Neural progenitor cell (in vitro differentiated cells): ENCODE measurements at regions not wholly inside any gene's neighbourhood (a gene's known extent, or its start where the extent isn't known, plus 50 kb on each side); places are given as distances from the start of the nearest gene placed in this dataset.

Experiments
- DNase-seq: peaks from one replicate; pipeline ENCODE4 v3.0.0-alpha.2; 2016; ENCODE audit warnings: low spot score
- H2AFZ ChIP-seq: fragments of 200-600 bp; sonication (generic); replicated peaks from 2 replicates; pipeline ENCODE4 v1.6.1; 2016; ENCODE audit warnings: antibody characterized with exemption
- H3F3A ChIP-seq: fragments of 200-600 bp; sonication (generic); 2 replicates; pipeline ENCODE4 v1.6.1; 2016; ENCODE audit warnings: antibody characterized with exemption, low read depth
- H3K27ac ChIP-seq: fragments of 200-600 bp; sonication (generic); 2 replicates; pipeline ENCODE4 v1.5.1; 2016; ENCODE audit warnings: mild to moderate bottlenecking
- H3K27me3 ChIP-seq: fragments of 200-600 bp; sonication (generic); 2 replicates; pipeline ENCODE4 v1.6.1; 2016; ENCODE audit warnings: mild to moderate bottlenecking, moderate library complexity
- H3K36me3 ChIP-seq: fragments of 200-600 bp; sonication (generic); 2 replicates; pipeline ENCODE4 v1.5.1; 2016
- H3K4me1 ChIP-seq: fragments of 200-600 bp; sonication (generic); 2 replicates; pipeline ENCODE4 v1.6.1; 2016; ENCODE audit warnings: mixed run types
- H3K4me2 ChIP-seq: fragments of 200-600 bp; sonication (generic); 2 replicates; pipeline ENCODE4 v1.6.1; 2016
- H3K4me3 ChIP-seq: fragments of 200-600 bp; sonication (generic); 2 replicates; pipeline ENCODE4 v1.5.1; 2016
- H3K79me2 ChIP-seq: fragments of 200-600 bp; sonication (generic); 2 replicates; pipeline ENCODE4 v1.6.1; 2016; ENCODE audit warnings: low read depth
- H3K9ac ChIP-seq: fragments of 200-600 bp; sonication (generic); 2 replicates; pipeline ENCODE4 v1.6.1; 2016
- H3K9me3 ChIP-seq: fragments of 200-600 bp; sonication (generic); 2 replicates; pipeline ENCODE4 v1.5.1; 2016; ENCODE audit warnings: low read depth
- H4K20me1 ChIP-seq: fragments of 200-600 bp; sonication (generic); 2 replicates; pipeline ENCODE4 v1.6.1; 2016; ENCODE audit warnings: low read depth
- H3K27ac Mint-ChIP-seq: 3 replicates; pipeline ENCODE4 v1.8.0; 2021; ENCODE audit warnings: mixed read lengths
- H3K27me3 Mint-ChIP-seq: 2 replicates; pipeline ENCODE4 v1.8.0; 2022; ENCODE audit warnings: low read depth, mild to moderate bottlenecking, inconsistent platforms, moderate library complexity, mixed read lengths; ENCODE audit not compliant: insufficient read depth
- H3K36me3 Mint-ChIP-seq: 3 replicates; pipeline ENCODE4 v1.8.0; 2021; ENCODE audit warnings: mixed read lengths
- H3K4me1 Mint-ChIP-seq: 3 replicates; pipeline ENCODE4 v1.8.0; 2021; ENCODE audit warnings: mixed read lengths
- H3K4me3 Mint-ChIP-seq: 3 replicates; pipeline ENCODE4 v1.8.0; 2021; ENCODE audit warnings: mild to moderate bottlenecking, moderate library complexity, mixed read lengths
- H3K9me3 Mint-ChIP-seq: 3 replicates; pipeline ENCODE4 v1.8.0; 2020; ENCODE audit warnings: mixed read lengths
- EZH2 ChIP-seq: fragments of 200-600 bp; sonication (generic); IDR thresholded peaks from 2 replicates; pipeline ENCODE4 v1.6.1; 2017; ENCODE audit warnings: antibody characterized with exemption, mild to moderate bottlenecking, moderate library complexity
- EZH2phosphoT487 ChIP-seq: fragments of 200-600 bp; sonication (generic); IDR thresholded peaks from 2 replicates; pipeline ENCODE4 v1.6.1; 2017; ENCODE audit warnings: antibody characterized with exemption
- TF ChIP-seq, protein P1 (sequence below): fragments of 200-600 bp; sonication (generic); IDR thresholded peaks from 2 replicates; pipeline ENCODE4 v1.5.1; 2017; ENCODE audit warnings: antibody characterized with exemption, mild to moderate bottlenecking

DNA sequence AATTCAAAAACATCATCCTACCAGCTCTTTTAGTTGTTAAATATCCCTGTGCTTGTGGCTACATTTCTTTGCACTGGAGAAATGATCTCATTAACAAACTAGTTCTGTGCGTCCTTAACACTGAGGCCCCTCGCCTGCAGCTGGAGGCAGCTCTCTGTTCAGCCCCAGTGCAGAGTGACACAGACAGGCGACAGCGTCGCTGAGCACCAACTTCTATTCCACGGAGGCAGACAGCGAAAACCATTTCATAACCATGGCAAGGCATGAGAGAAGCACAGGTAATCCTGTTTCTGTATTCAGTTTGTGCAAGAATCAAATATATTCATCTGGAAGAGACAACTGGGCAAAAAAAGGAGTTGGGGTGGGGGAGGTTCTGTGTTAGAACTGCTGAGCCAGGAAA lies 530.7 kb downstream of the ZIC1 start:
- Histone ChIP-seq H3K9me3 (no peaks in the 10 kb centered on the region), H3K4me1 (peaks cover 74% of the 10 kb centered on the region), H2AFZ (peak overlapping the region; percentile 89), H3K27me3 (no peaks in the 10 kb centered on the region), H3K27ac (no peak overlapping the region), H3F3A (peaks cover 10% of the 10 kb centered on the region), H3K4me3 (peak overlapping the region; percentile 39), H3K36me3 (no peaks in the 10 kb centered on the region), H3K79me2 (peaks cover 4% of the 10 kb centered on the region), H4K20me1 (no peaks in the 10 kb centered on the region), H3K9ac (no peak overlapping the region), H3K4me2 (peak overlapping the region; percentile 91)
- TF ChIP-seq EZH2phosphoT487 (no peak), EZH2 (no peak)
- TF ChIP-seq, protein P1, sequence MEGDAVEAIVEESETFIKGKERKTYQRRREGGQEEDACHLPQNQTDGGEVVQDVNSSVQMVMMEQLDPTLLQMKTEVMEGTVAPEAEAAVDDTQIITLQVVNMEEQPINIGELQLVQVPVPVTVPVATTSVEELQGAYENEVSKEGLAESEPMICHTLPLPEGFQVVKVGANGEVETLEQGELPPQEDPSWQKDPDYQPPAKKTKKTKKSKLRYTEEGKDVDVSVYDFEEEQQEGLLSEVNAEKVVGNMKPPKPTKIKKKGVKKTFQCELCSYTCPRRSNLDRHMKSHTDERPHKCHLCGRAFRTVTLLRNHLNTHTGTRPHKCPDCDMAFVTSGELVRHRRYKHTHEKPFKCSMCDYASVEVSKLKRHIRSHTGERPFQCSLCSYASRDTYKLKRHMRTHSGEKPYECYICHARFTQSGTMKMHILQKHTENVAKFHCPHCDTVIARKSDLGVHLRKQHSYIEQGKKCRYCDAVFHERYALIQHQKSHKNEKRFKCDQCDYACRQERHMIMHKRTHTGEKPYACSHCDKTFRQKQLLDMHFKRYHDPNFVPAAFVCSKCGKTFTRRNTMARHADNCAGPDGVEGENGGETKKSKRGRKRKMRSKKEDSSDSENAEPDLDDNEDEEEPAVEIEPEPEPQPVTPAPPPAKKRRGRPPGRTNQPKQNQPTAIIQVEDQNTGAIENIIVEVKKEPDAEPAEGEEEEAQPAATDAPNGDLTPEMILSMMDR, result no peak
- H3K4me3 Mint-ChIP-seq, result peak overlapping the region; percentile 96
- DNase-seq, result peak; percentile 46
- H3K4me1 Mint-ChIP-seq, result peaks cover 72% of the 10 kb centered on the region
- H3K27ac Mint-ChIP-seq, result peak overlapping the region; percentile 99
- peaks cover 22% of the 10 kb centered on the region for H3K36me3 Mint-ChIP-seq
- peaks cover 16% of the 10 kb centered on the region for H3K9me3 Mint-ChIP-seq
- no peaks in the 10 kb centered on the region for H3K27me3 Mint-ChIP-seq

DNA sequence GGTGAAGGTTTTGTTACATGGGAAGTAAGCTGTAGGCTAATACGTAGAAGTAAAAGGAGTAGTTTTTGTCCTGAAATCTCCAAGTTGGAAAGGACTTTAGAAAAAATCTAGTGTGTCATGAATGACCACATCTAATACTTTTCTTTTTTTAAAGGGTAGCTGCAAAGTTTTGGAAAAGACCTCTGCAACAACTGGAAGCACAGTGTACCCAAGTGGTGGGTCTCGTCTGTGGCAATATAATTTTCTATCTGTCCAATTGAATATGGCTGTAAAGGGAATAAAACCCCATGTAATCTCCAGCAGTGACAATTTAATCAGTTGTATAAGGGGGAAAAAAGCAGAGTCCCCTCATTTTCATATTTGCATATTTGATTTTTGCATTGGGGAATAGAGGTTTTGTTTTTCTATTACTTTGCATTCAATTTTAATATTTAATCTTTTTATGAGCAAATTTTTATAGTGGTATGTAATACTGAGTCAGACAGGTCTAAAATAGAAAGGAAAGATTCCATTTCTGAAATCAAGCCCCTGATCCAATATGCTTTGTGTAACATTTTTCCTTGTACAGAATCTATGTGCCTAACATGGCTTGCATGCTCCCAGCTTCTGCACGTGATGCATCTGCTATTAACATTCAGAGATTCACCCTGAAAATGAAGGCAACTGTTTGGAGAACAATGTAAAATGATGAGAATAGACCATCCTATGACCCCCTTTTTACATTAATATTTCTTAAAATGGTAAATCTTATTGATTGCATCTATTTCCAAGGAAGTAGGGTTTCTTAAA lies 531.4 kb downstream of the ZIC1 start:
- Histone ChIP-seq H3K36me3 (no peaks in the 10 kb centered on the region), H3K27me3 (no peaks in the 10 kb centered on the region), H3K9ac (no peak overlapping the region), H2AFZ (no peak overlapping the region), H3K27ac (no peak overlapping the region), H3K4me2 (peak overlapping the region; percentile 91), H3F3A (peaks cover 7% of the 10 kb centered on the region), H4K20me1 (no peaks in the 10 kb centered on the region), H3K4me1 (peaks cover 70% of the 10 kb centered on the region), H3K4me3 (peak overlapping the region; percentile 39), H3K9me3 (no peaks in the 10 kb centered on the region), H3K79me2 (peaks cover 4% of the 10 kb centered on the region)
- Mint-ChIP-seq H3K27ac (peak overlapping the region; percentile 72), H3K9me3 (peaks cover 16% of the 10 kb centered on the region), H3K36me3 (peaks cover 22% of the 10 kb centered on the region), H3K4me1 (peaks cover 67% of the 10 kb centered on the region), H3K27me3 (no peaks in the 10 kb centered on the region), H3K4me3 (peak overlapping the region; percentile 96)
- no peak for DNase-seq
- TF ChIP-seq EZH2phosphoT487, result no peak
- no peak for TF ChIP-seq EZH2
- TF ChIP-seq, protein P1, result no peak

DNA sequence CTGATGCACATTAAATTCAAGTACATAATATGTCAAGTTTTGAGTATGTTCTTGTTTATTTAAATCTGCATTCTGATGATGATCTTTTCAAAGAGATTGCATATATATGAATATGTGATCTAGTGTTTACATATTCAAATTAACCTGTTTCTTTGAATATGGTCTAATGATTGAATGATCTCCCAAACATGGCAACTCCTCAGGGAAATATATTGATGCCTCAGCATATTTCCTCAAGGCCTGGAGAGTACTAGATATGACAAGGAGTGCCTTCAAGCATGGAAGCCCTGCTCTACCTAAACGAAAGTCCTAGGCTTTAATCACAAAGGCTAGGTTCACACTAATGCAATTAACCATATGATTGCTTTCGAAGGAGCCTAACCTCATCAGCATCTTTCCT lies 532.8 kb downstream of the ZIC1 start:
- TF ChIP-seq, protein P1, result no peak
- no peak for TF ChIP-seq EZH2
- no peak for TF ChIP-seq EZH2phosphoT487
- Histone ChIP-seq H3K4me2 (peak overlapping the region; percentile 47), H3K79me2 (peaks cover 4% of the 10 kb centered on the region), H3K9ac (no peak overlapping the region), H3K27me3 (no peaks in the 10 kb centered on the region), H2AFZ (no peak overlapping the region), H3K4me3 (no peak overlapping the region), H3F3A (peaks cover 4% of the 10 kb centered on the region), H3K36me3 (no peaks in the 10 kb centered on the region), H4K20me1 (no peaks in the 10 kb centered on the region), H3K4me1 (peaks cover 66% of the 10 kb centered on the region), H3K9me3 (no peaks in the 10 kb centered on the region), H3K27ac (no peak overlapping the region)
- Mint-ChIP-seq H3K36me3 (peaks cover 28% of the 10 kb centered on the region), H3K9me3 (peaks cover 18% of the 10 kb centered on the region), H3K4me3 (peak overlapping the region; percentile 73), H3K4me1 (peaks cover 64% of the 10 kb centered on the region), H3K27ac (no peak overlapping the region), H3K27me3 (no peaks in the 10 kb centered on the region)
- peak; percentile 46 for DNase-seq
